GM12878 (cell line): ENCODE measurements at regions not wholly inside any gene's neighbourhood (a gene's known extent, or its start where the extent isn't known, plus 50 kb on each side); places are given as distances from the start of the nearest gene placed in this dataset.

ENCODE experiments used
- ATAC-seq: fragments of 200-7000 bp; cut with Tn5 transposase; 3 replicates; pipeline ENCODE4 v1.9.1; 2020; ENCODE audit warnings: mild to moderate bottlenecking, moderate library complexity
- BruUV-seq: library from RNA; stranded (reverse); fragments of 400-500 nt; replicated peaks from 2 replicates; lab custom pipeline; 2021; lab: Mats Ljungman, UMichigan
- CTCF ChIA-PET: fragments of 300-600 bp; sonication (Branson Sonifier 250); formaldehyde crosslinking; extraction: SDS; loops from one replicate; lab custom pipeline; 2021; ENCODE audit warnings: inconsistent platforms; lab: Yijun Ruan, JAX
- POLR2A ChIA-PET: fragments of 350-600 bp; formaldehyde crosslinking; extraction: SDS; loops from one replicate; lab custom pipeline; 2021; ENCODE audit warnings: inconsistent platforms; lab: Charles Lee
- RAD21 ChIA-PET: fragments of 300-600 bp; sonication (Branson Sonifier 250); formaldehyde crosslinking; loops from one replicate; lab custom pipeline; 2023; ENCODE audit warnings: antibody characterized with exemption; ENCODE audit not compliant: unreplicated experiment; lab: Charles Lee
- SMC1A ChIA-PET: fragments of 300-600 bp; sonication (Branson Sonifier 250); formaldehyde crosslinking; loops from one replicate; lab custom pipeline; 2023; ENCODE audit not compliant: unreplicated experiment, uncharacterized antibody; lab: Charles Lee
- DNase-seq: peaks from one replicate; pipeline ENCODE4 v3.0.0-alpha.2; 2011; ENCODE audit warnings: low read depth, low spot score
- FAIRE-seq: peaks from 3 replicates; lab custom pipeline; 2011; peaks lifted over from hg19 to GRCh38; lab: Jason Lieb, UNC
- H2AFZ ChIP-seq: 2 replicates; pipeline ENCODE4 v1.6.0; 2011; ENCODE audit warnings: low read depth, low read length, control low read depth; ENCODE audit not compliant: control insufficient read depth
- H3K27ac ChIP-seq: 2 replicates; pipeline ENCODE4 v1.5.1; 2011; ENCODE audit warnings: control low read depth; ENCODE audit not compliant: control insufficient read depth, insufficient read depth
- H3K27me3 ChIP-seq, 2 experiments: replicated peaks in 1 of 2; 2 replicates each; pipeline versions ENCODE4 v1.6.0 to v1.6.1; 2011; ENCODE audit warnings: low read length in 1 of 2; ENCODE audit not compliant: control insufficient read depth in 2 of 2, insufficient read depth in 2 of 2
- H3K36me3 ChIP-seq, 2 experiments: 2 replicates each; pipeline ENCODE4 v1.5.1; 2011; ENCODE audit warnings: low read length in 1 of 2; ENCODE audit not compliant: control insufficient read depth in 2 of 2, insufficient read depth in 2 of 2
- H3K4me1 ChIP-seq: 2 replicates; pipeline ENCODE4 v1.6.1; 2011; ENCODE audit warnings: mild to moderate bottlenecking, low read length, moderate library complexity, mixed read lengths; ENCODE audit not compliant: control insufficient read depth, insufficient read depth
- H3K4me2 ChIP-seq: 2 replicates; pipeline ENCODE4 v1.6.0; 2011; ENCODE audit warnings: control low read depth; ENCODE audit not compliant: control insufficient read depth, insufficient read depth
- H3K4me3 ChIP-seq: fragments of 200-600 bp; sonication (generic); 2 replicates; pipeline ENCODE4 v1.5.1; 2016
- H3K79me2 ChIP-seq: 2 replicates; pipeline ENCODE4 v1.6.0; 2011; ENCODE audit warnings: low read length; ENCODE audit not compliant: control insufficient read depth, insufficient read depth
- H3K9ac ChIP-seq: 2 replicates; pipeline ENCODE4 v1.8.0; 2011; ENCODE audit warnings: low read length, control low read depth, mixed read lengths; ENCODE audit not compliant: control insufficient read depth, insufficient read depth
- H3K9me3 ChIP-seq: replicated peaks from 3 replicates; pipeline ENCODE4 v1.5.1; 2011; ENCODE audit warnings: mild to moderate bottlenecking, low read length; ENCODE audit not compliant: control insufficient read depth, insufficient read depth
- H4K20me1 ChIP-seq: 2 replicates; pipeline ENCODE4 v1.6.0; 2011; ENCODE audit not compliant: control insufficient read depth, insufficient read depth
- HDGF ChIP-seq: fragments of 450-650 bp; IDR thresholded peaks from 2 replicates; pipeline ENCODE4 v1.6.1; 2016; ENCODE audit warnings: antibody characterized with exemption
- SMARCA5 ChIP-seq: fragments of 450-650 bp; IDR thresholded peaks from 2 replicates; pipeline ENCODE4 v1.6.1; 2017; ENCODE audit warnings: mild to moderate bottlenecking
- SUPT20H ChIP-seq: IDR thresholded peaks from 2 replicates; pipeline ENCODE4 v1.6.1; 2011; ENCODE audit warnings: low read depth, mild to moderate bottlenecking, low read length, moderate library complexity, borderline replicate concordance; ENCODE audit not compliant: control insufficient read depth
- TCF3 ChIP-seq: IDR thresholded peaks from 2 replicates; pipeline ENCODE4 v1.6.1; 2012; ENCODE audit warnings: low read depth, mild to moderate bottlenecking, low read length, borderline replicate concordance; ENCODE audit not compliant: insufficient read depth
- YBX1 ChIP-seq: fragments of 450-650 bp; IDR thresholded peaks from 2 replicates; pipeline ENCODE4 v1.6.1; 2016; ENCODE audit warnings: antibody characterized with exemption
- ZBTB33 ChIP-seq: fragments of 450-650 bp; IDR thresholded peaks from 2 replicates; pipeline ENCODE4 v1.6.1; 2017; ENCODE audit warnings: mild to moderate bottlenecking
- ZNF592 ChIP-seq: fragments of 450-650 bp; IDR thresholded peaks from 2 replicates; pipeline ENCODE4 v1.6.1; 2017; ENCODE audit warnings: mild to moderate bottlenecking, moderate library complexity
- WGBS: methylation state at CpG from one replicate; pipeline ENCODE4 v1.1.6; 2016; ENCODE audit warnings: low lambda C conversion rate; ENCODE audit not compliant: insufficient replicate concordance, insufficient coverage; ENCODE audit errors: missing lambda C conversion rate; 5-methylcytosine and 5-hydroxymethylcytosine counted together
- in situ Hi-C: fragments of 300-500 bp; cut with MboI; formaldehyde crosslinking; loops from 9 replicates; pipeline ENCODE4 v1.14.3; 2018; ENCODE audit warnings: mixed read lengths
- intact Hi-C: fragments of 100-400 bp; cut with micrococcal nuclease; formaldehyde crosslinking; loops from one replicate; pipeline ENCODE4 v1.14.2; 2022; ENCODE audit not compliant: unreplicated experiment
- TF ChIP-seq, protein P1 (sequence below), 3 experiments: IDR thresholded peaks in 2 of 3; conservative IDR thresholded peaks in 1 of 3; 2 replicates each; pipeline ENCODE4 v1.5.1; 2011; ENCODE audit warnings: low read depth in 3 of 3, low read length in 3 of 3, mild to moderate bottlenecking in 3 of 3, control low read depth in 2 of 3, moderate library complexity in 2 of 3, inconsistent platforms in 1 of 3, mixed read lengths in 1 of 3; ENCODE audit not compliant: control insufficient read depth in 2 of 3, insufficient read depth in 1 of 3; ENCODE audit errors: extremely low read depth in 1 of 3

DNA sequence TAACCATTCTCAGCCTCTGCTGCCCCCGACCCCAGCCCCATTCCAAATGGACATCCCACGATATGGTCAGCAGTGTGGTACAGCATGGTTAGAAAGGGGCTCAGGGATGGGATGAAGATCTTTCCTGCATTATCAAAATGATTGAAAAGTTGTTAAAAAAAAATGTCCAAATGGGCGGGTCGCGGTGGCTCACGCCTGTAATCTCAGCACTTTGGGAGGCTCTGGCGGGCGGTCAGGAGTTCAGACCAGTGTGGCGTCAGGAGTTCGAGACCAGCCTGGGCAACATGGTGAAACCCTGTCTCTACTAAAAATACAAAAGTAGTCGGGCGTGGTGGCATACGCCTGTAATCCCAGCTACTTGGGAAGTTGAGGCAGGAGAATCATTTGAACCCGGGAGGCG is 54.3 kb upstream of the ZNF254 start (continued):
- no peak for TF ChIP-seq ZNF592

DNA sequence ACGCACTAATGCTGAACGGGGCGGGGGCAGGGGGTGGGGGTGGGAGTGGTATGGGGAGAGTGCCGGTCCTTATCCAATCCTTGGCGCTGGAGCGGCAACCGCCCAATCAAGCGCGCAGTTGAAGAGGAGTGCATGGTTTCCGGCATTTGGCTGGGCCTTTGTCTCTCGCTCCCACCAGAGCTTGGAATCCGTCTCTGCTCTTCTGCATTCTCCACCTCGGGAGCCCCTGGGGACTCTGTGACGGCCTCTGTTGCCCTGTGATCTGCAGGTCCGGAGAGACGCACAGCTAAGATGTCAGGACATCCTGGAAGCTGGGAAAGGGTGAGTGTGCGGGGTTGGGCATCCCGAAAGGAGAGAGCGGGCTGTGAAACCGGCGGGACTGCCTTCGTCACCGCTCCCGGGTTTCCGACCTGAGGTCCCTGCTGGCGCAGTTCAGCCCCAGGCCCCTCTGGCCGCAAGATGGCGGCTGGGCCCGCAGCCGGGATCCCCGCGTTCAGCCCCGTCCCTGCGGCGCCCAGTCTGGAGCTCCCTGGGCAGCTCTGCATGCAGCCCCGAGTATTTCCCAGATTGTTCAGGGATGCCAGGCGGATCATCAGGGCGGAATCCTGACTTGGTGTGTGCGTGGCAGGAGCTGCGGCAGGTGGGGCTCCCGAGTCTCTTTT is 53.6 kb upstream of the ZNF254 start:
- H3K79me2 ChIP-seq, result peaks cover 9% of the 10 kb centered on the region
- POLR2A ChIA-PET, result no interaction called here
- H3K4me1 ChIP-seq, result no peaks in the 10 kb centered on the region
- 2% methylated on average over 32 of the region's 41 CpGs for WGBS
- FAIRE-seq (peak; percentile 93), ATAC-seq (peak; percentile 98), DNase-seq (peak; percentile 51)
- CTCF ChIA-PET, result no interaction called here
- RAD21 ChIA-PET, result interaction anchor here (0.7 to 1.1 kb wide), 3 partner anchors 10 to 57 kb away, joined by 3 to 4 read pairs (median 3); partner anchors contain the start of gene ZNF254
- peak overlapping the region; percentile 99 for H3K4me3 ChIP-seq
- H3K4me2 ChIP-seq, result peak overlapping the region; percentile 67
- peaks cover 0 to 4% of the 10 kb centered on the region in 2 experiments; a peak in 1 of 4 replicates for H3K36me3 ChIP-seq
- no peaks in the 10 kb centered on the region for H3K27me3 ChIP-seq
- in situ Hi-C loops (no loop called here), intact Hi-C loops (no loop called here)
- no TSS peak for BruUV-seq
- H3K9me3 ChIP-seq, result peaks cover 5% of the 10 kb centered on the region; the same call in 2 of the 3 replicates
- SMC1A ChIA-PET, result interaction anchor here (2.4 kb wide), 1 partner anchor 54 kb away, joined by 8 read pairs; the partner anchor contains the start of gene ZNF254
- H4K20me1 ChIP-seq, result no peaks in the 10 kb centered on the region
- H2AFZ ChIP-seq, result peak overlapping the region; percentile 85
- H3K27ac ChIP-seq, result peak overlapping the region; percentile 83
- H3K9ac ChIP-seq, result peak overlapping the region; percentile 81
- TF ChIP-seq SUPT20H (no peak), SMARCA5 (no peak), ZNF592 (no peak), ZBTB33 (no peak), YBX1 (no peak), TCF3 (no peak), HDGF (no peak)
- TF ChIP-seq, protein P1, sequence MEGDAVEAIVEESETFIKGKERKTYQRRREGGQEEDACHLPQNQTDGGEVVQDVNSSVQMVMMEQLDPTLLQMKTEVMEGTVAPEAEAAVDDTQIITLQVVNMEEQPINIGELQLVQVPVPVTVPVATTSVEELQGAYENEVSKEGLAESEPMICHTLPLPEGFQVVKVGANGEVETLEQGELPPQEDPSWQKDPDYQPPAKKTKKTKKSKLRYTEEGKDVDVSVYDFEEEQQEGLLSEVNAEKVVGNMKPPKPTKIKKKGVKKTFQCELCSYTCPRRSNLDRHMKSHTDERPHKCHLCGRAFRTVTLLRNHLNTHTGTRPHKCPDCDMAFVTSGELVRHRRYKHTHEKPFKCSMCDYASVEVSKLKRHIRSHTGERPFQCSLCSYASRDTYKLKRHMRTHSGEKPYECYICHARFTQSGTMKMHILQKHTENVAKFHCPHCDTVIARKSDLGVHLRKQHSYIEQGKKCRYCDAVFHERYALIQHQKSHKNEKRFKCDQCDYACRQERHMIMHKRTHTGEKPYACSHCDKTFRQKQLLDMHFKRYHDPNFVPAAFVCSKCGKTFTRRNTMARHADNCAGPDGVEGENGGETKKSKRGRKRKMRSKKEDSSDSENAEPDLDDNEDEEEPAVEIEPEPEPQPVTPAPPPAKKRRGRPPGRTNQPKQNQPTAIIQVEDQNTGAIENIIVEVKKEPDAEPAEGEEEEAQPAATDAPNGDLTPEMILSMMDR (IDR thresholded peaks at IDR 0.05 in 2 of 3, conservative IDR thresholded peaks at IDR 0.05 in 1 of 3; ENCODE audit: control insufficient read depth in 2 of 3, extremely low read depth in 1 of 3, insufficient read depth in 1 of 3, low read depth in 3 of 3, low read length in 3 of 3), result peak in 1 of 3 experiments; percentile 2; a peak in 1 of 6 replicates
